ENCODE measurements at regions not wholly inside any gene's neighbourhood (a gene's known extent, or its start where the extent isn't known, plus 50 kb on each side); places are given as distances from the start of the nearest gene placed in this dataset.

GRCh38 chr10:85513436-85513835, 853.2 kb downstream of the GRID1 start:
- no peak for DNase-seq

DNA sequence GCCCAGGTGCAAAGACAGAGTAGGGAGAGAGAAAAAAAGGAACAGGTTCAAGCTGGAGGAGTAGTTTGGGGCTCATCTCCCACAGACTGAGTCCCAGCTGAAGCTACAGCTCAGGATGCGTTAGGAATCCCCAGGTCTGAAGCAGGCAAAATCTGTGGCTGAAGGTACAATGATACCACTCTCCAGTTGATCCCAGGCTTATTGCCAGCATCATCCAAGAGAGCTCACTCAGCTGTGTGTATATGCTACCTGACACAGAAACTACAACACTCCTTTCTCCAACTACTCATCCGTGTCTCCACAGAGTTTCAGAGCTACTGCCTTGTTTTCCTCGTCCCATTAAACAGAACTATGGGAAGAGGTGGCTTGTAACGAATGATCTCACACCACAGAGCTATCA, 851.3 kb downstream of the GRID1 start:
- no peak for DNase-seq

- no peak for DNase-seq
Observed at GRCh38 chr10:85524001-85524666, 842.5 kb downstream of the GRID1 start.

DNA sequence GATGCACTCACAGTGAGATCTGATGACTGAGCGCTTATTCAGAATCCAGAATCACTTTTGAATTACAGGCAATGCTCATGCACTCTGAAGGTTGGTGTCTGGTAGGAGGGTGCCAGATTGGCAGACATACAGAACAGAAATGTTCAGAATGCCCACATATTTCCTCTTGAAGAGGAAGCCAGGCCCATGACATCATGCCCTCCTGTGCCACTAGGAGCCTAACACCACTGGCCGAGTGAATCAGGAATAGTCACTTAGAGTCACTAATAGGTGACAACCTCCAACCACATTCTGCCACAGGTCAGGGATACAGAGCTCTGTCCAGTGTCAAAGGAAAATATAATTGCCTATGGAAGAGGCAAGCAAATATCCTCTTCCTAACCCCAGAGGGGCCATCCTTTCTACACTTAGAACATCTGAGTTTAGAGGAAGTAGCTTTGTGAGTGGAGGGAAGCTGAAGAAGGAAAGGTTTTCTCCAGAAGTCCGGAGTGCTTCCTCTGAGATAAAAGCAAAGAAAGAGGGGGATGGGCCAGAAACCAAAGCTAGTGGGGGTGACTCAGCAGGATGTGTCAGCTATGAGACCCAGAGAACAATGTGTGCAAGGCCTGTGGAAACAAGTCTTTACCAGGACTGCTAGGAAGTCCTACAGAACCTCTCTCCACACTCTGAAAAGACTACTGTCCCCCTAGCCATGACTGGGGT, 838.8 kb downstream of the GRID1 start:
- DNase-seq = no peak

DNA sequence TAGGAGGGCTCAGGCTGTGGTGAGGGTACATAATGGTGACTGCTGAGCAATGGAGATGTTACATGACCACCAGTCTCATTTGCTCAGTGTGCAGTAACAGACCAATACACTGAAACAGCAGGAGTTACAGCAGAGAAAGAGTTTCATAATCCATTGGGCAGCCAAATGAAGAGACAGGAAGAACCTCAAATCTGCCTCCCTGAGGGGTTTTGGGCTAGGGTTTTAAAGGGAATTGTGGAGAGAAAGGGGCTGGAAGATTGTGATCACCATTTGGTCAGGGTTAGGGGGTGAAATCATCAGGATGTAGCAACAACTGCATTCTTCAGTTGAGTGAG, 838.3 kb downstream of the GRID1 start:
- DNase-seq = no peak

- DNase-seq = no peak
Observed at GRCh38 chr10:85531706-85532105, 834.9 kb downstream of the GRID1 start.

GRCh38 chr10:85532773-85533172, 833.8 kb downstream of the GRID1 start:
- no peak for DNase-seq

GRCh38 chr10:85535926-85536325, 830.7 kb downstream of the GRID1 start:
- DNase-seq = no peak

DNA sequence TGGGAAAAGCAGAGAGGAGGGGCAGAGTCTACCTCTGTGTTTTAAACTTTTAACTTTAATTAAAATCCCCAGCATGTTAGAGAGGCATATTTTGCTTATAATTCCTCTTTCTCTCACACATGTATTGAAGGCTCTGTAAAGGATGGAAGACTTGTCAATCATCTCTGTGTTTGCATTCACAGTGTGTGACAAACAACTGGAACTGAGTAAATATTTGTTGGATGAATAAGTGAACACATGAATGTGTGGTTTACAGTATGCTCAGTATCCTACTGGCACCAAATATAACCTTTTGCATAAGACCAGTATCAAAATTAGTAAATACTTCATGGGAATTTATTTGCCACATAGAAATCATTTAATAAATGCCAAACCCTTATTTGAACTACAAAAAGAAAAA, 829.0 kb downstream of the GRID1 start:
- no peak for DNase-seq

DNA sequence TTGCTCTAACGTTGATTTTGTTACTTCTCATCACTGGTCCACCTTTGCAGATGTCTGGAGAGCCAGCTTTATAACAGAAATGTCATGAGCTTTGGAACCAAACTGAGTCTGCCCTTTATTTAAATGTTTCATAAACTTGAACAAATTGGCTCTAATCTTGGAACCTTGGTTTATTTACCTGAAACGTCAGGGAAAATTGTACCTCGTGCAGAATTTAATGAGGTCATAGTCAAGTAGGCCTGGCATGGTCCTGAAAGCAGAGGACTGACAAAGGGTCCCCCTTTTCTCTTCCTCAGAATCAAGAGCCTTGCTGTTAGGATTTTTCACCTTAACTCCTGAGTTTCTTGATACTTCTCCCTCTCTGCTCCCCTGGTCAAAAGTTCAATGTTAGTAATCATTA, 828.0 kb downstream of the GRID1 start:
- no peak for DNase-seq

DNA sequence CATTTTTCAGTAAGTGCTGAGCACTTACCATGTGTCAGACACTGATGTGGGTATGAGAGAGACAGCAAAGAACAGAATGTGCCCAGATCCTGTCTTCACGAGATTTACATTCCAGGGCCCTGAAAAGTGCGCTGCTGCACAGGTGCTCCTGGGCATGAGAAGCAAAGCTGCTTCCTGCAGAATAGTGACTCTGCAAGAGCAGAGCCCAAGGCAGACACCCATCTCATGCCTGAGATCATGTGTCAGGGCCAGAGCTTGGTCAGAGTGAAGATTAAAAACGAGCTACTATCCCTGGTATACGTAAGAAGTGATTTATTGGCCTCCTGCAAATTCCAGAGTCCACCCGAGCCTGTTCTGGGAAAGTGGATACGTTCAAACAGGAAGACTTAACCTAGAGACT, 824.4 kb downstream of the GRID1 start:
- DNase-seq = no peak

DNA sequence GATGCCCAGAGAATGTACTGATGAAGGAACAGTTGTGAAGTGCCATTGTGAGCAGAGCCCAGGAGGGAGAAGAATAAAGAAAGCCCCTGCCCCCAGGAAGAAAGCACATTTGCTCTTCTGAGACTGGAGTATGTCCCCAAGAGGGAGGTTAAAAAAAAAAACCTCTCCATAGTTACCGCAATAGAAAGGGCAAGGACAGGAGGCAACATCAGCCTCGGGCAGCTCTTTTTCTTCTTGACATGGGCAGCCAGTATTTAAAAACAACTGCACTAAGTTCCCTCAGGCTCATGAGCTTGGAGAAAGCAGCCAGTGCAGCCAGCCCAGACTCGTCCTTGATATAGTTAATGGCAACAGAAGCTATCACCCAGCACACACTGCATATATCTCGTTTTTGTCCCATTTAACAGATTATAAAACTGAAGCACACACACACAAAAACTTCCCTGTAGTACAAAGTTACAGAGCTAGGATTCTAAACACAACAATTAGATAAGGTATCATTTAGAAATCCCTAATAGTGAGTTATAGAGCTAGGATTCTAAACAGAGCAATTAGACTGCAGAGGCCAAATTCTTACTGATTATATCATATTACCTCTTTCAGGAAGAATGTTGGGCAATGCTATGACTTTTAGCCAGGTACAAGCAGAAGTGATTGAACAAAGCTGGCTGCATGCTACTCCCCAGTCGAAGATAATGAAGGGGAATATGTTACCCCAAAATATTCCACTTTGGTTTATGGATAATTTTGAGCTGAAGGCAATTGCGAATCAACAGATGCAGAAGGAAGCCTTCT, 823.5 kb downstream of the GRID1 start:
- no peak for DNase-seq

DNA sequence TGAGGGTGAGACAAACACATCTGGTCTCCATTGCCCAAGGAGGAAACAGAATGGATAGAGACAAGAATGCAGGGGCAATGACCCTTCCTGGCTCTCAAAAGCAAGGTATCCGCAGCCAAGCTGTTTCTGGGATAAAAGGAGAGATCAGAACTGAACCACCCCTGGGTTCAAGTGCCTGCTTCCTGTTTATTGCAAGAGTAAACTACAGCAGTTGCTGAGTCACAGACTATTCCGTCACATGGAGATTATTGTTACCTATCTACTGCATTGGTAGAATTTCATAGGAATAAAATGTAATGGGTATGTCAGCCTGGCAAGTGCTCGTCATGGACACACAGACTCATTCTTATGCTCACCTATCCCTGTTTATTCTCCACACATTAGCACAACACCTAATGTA, 821.6 kb downstream of the GRID1 start:
- DNase-seq = no peak

DNA sequence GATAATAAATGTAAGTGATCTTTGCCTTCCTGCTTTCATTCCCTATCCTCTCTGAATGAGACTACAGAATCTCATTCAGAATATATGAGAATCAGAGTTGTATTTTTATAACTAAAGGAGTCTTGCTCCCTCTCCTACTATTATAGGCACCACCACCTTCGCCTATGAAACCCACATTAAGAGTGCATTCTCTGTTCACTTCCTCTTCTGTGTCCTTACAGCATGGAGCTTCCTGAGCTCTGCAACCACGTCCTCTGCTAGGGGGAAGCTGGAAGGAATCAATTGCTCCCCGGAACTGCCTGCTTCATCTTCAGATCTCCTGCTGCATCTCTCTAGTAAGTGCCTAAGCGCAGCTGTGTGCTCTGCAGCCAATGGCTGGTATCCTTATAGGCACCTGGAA, 820.7 kb downstream of the GRID1 start:
- DNase-seq = no peak

DNA sequence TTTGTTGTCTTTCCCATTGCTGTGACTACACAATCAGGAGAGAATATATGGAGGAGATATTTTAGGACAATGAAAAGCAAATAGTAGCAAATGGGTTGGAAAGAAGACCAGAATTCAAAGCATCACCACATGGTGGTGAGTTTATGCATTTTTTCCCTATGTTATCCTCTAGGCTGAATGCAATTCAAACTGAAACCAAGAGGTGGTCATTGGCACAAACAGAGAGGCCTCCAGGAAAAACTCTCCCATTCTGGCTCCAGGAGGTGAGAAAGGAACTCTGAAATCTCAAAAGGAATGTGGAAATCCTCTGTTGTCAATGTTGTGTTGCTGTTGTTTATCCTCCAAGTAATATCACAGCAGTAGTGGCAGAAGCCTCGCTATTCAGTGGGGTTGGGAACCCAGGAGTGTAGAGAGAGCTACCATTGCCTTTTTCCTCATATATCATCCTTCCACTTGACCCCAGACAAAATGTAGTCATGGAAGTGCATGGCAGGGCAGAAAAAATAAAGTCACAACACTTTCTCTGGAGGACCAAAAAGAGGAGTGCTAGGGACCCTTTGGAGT, 819.1 kb downstream of the GRID1 start:
- no peak for DNase-seq

DNA sequence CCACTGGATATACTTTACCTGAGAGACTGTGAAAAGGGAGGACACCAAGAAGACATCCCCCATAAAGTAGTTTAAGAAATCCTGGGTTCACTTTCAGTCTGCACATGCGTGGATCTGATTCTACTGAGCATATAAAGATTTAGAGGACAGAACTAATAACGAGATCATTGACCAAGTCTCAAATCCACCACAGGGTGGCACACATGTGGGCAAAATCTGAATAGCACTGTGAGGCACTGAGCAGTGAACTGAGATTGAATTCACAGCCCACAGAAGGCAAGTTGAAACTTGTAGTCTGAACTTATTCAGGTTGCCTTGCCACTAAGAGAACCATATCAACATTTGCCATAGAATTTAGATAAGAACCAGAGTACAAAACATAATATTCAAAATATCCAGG, 818.6 kb downstream of the GRID1 start:
- DNase-seq = peak; percentile 1 to 22

Measured in CD4-positive, alpha-beta T cell treated with Interleukin-1 beta for 1 hour (primary cell).